Natural killer cell treated with Interleukin-12 subunit alpha and Interleukin-12 subunit beta and Interleukin-15 and Interleukin-18, amount 100 ng/mL, for 72 hours (primary cell): ENCODE measurements at regions not wholly inside any gene's neighbourhood (a gene's known extent, or its start where the extent isn't known, plus 50 kb on each side); places are given as distances from the start of the nearest gene placed in this dataset.

Experiments used
- ATAC-seq, 2 donors: fragments of 150-1000 bp; cut with Tn5 transposase in 1 of 2; sonication (Bioruptor Pico), chemical (Tn5 transposase) in 1 of 2; 2 replicates each; pipeline ENCODE4 v1.10.0; 2021
- DNase-seq: peaks from one replicate; pipeline ENCODE4 v3.0.0; 2022; ENCODE audit warnings: low spot score
- H3K27ac Mint-ChIP-seq, 2 donors: 1 replicate in 1 of 2; 2 replicates in 1 of 2; pipeline ENCODE4 v1.8.0; 2022; ENCODE audit warnings: mixed read lengths in 2 of 2, mild to moderate bottlenecking in 1 of 2, moderate library complexity in 1 of 2
- H3K27me3 Mint-ChIP-seq, 2 donors: 1 replicate in 1 of 2; 2 replicates in 1 of 2; pipeline ENCODE4 v1.8.0; 2022; ENCODE audit warnings: mixed read lengths in 2 of 2
- H3K36me3 Mint-ChIP-seq: one replicate; pipeline ENCODE4 v1.8.0; 2022; ENCODE audit warnings: mixed read lengths
- H3K4me1 Mint-ChIP-seq, 2 donors: 1 replicate in 1 of 2; 2 replicates in 1 of 2; pipeline ENCODE4 v1.8.0; 2022; ENCODE audit warnings: low read depth in 2 of 2, mixed read lengths in 2 of 2, mild to moderate bottlenecking in 1 of 2
- H3K4me3 Mint-ChIP-seq: one replicate; pipeline ENCODE4 v1.8.0; 2022; ENCODE audit warnings: mixed read lengths
- H3K9me3 Mint-ChIP-seq: 2 replicates; pipeline ENCODE4 v1.8.0; 2022; ENCODE audit warnings: mixed read lengths

GRCh38 chr21:22288885-22289499 lies 1290.8 kb downstream of the NCAM2 start:
- Mint-ChIP-seq H3K4me1 (no peaks in the 10 kb centered on the region), H3K4me3 (no peak overlapping the region), H3K27ac (no peak overlapping the region), H3K36me3 (peaks cover 8% of the 10 kb centered on the region), H3K9me3 (peaks cover 9% of the 10 kb centered on the region), H3K27me3 (no peaks in the 10 kb centered on the region)
- DNase-seq, result no peak
- no peak for ATAC-seq

DNA sequence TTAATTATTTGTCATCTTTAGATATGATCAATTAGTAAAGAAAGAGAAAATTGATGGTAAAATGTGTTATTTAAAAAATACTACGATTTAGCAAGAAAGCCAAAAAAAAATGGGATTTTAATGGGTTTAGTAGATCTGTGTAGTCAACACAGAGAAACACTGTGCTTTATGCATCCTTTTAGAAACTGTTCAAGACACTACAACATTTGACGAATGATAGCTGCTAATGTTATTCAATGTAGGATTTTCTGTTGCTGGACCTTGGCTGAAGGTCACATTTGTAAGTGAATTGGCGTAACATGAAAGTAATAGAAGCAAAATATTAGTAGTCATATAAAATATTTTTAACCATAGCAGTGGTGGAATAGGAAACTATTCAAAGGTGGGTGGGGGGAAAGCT lies 1293.9 kb downstream of the NCAM2 start:
- peaks cover 10% of the 10 kb centered on the region for H3K9me3 Mint-ChIP-seq
- DNase-seq (no peak), ATAC-seq (no peak)
- H3K36me3 Mint-ChIP-seq, result peaks cover under 1% of the 10 kb centered on the region
- H3K27me3 Mint-ChIP-seq, result no peaks in the 10 kb centered on the region
- H3K4me1 Mint-ChIP-seq, result no peaks in the 10 kb centered on the region
- no peak overlapping the region for H3K27ac Mint-ChIP-seq
- no peak overlapping the region for H3K4me3 Mint-ChIP-seq

GRCh38 chr21:22297575-22297974 lies 1299.4 kb downstream of the NCAM2 start:
- Mint-ChIP-seq H3K27me3 (no peaks in the 10 kb centered on the region), H3K9me3 (peaks cover 10% of the 10 kb centered on the region), H3K36me3 (peaks cover 6% of the 10 kb centered on the region), H3K4me1 (no peaks in the 10 kb centered on the region), H3K4me3 (no peak overlapping the region), H3K27ac (no peak overlapping the region)
- DNase-seq (no peak), ATAC-seq (no peak)

DNA sequence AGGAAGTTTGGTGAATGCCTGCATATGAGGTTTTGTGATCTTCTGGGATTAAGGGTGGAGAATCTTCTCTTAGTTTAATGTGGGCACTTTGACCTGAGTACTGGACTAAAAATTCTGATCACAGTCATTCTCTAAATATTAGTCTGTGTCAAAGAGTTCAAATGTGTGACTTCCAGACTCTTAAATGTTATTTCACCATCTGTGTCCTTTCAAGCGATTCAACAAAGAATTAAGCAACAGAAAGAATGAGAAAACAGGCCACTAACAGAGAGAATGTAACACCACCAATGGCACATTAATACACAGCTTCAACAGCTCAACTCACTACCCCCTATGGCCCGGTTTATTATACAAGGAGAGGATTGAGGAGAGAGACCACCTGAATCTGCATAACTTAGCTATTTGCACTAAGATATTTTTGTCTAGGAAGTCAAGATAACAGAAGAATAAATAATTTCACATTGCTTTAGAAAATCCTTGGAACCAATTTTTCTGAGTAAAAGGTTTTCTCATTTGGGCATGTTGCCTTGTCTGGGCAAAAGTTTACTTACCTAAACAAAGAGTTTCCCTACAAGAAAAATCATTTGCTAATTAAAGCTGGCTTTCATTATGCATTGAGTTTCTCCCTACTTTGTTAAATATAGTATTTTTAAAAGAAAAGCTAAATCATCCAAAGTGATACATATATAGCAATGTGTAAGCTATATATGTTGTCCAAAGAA lies 1313.7 kb downstream of the NCAM2 start:
- Mint-ChIP-seq H3K27me3 (no peaks in the 10 kb centered on the region), H3K27ac (no peak overlapping the region), H3K4me3 (no peak overlapping the region), H3K9me3 (peaks cover 19% of the 10 kb centered on the region), H3K36me3 (peaks cover 7% of the 10 kb centered on the region), H3K4me1 (no peaks in the 10 kb centered on the region)
- DNase-seq (no peak), ATAC-seq (no peak)

DNA sequence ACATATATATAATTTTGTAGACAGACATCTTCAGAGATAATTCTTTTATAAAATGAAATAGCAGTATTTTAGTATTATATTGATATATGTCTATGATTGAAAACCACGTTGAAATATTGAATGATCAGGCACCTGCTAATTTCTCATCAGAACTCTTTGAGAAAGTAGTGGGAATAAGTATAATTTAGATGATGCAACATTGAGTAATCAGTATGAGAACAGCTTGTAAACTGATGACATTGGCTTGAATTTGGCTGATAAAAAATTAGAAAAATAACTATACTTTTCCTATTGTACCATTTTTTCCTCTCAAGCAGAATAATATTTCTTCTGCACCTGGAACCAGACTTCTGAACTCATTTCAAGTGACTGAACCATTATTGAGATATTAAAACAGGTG lies 1316.8 kb downstream of the NCAM2 start:
- Mint-ChIP-seq H3K4me3 (no peak overlapping the region), H3K27me3 (no peaks in the 10 kb centered on the region), H3K4me1 (no peaks in the 10 kb centered on the region), H3K9me3 (peaks cover 23% of the 10 kb centered on the region), H3K36me3 (peaks cover 12% of the 10 kb centered on the region), H3K27ac (no peak overlapping the region)
- ATAC-seq, result no peak
- no peak for DNase-seq

GRCh38 chr21:22319435-22319834 lies 1321.2 kb downstream of the NCAM2 start:
- H3K27ac Mint-ChIP-seq, result no peak overlapping the region
- H3K9me3 Mint-ChIP-seq, result peaks cover 25% of the 10 kb centered on the region
- H3K27me3 Mint-ChIP-seq, result no peaks in the 10 kb centered on the region
- no peak overlapping the region for H3K4me3 Mint-ChIP-seq
- DNase-seq, result no peak
- no peak for ATAC-seq
- H3K36me3 Mint-ChIP-seq, result peaks cover 5% of the 10 kb centered on the region
- H3K4me1 Mint-ChIP-seq, result no peaks in the 10 kb centered on the region

GRCh38 chr21:22342889-22343288 lies 1344.7 kb downstream of the NCAM2 start:
- no peak overlapping the region for H3K27ac Mint-ChIP-seq
- H3K4me1 Mint-ChIP-seq, result no peaks in the 10 kb centered on the region
- ATAC-seq (no peak), DNase-seq (no peak)
- H3K9me3 Mint-ChIP-seq, result peaks cover 34% of the 10 kb centered on the region
- H3K4me3 Mint-ChIP-seq, result no peak overlapping the region
- H3K27me3 Mint-ChIP-seq, result no peaks in the 10 kb centered on the region
- H3K36me3 Mint-ChIP-seq, result peaks cover 17% of the 10 kb centered on the region

DNA sequence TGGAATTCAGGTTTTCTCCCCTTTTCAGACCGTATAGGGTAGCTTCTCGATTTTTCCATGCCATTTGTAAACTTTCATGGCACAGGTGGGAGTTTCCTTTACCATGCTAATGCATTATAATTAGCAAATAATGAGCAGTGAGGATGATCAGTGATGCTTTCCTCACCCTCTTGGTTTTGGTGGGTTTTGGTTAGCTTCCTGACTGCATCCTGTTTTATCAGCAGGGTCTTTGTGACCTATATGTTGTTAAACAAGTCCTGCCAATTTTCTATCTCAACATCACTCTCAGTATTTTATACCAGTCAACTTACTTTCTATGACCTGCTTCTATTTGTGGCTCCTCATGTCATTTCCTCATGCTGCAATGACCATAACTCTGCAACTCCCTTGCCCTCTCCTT lies 1345.1 kb downstream of the NCAM2 start:
- Mint-ChIP-seq H3K36me3 (peaks cover 20% of the 10 kb centered on the region), H3K4me3 (no peak overlapping the region), H3K9me3 (peaks cover 35% of the 10 kb centered on the region), H3K4me1 (no peaks in the 10 kb centered on the region), H3K27me3 (no peaks in the 10 kb centered on the region), H3K27ac (no peak overlapping the region)
- DNase-seq, result no peak
- no peak for ATAC-seq

DNA sequence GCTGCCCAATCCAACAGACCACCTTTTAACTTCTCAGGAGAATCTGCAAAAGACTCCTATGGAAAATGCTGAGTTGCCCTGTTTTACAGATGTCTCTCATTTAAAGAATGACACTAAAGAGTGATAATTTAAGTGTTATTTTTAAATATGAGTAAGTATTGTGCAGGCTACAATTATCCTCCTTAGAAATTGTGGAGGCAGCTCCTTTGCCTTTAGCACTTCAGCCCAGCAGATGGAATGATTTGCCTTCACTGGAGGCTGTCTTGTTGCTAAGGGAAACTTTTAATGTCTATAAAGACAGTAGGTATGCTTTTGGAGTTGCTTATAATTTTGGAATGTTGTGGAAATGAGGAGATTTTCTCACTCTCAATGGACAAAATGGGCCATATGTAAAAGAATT lies 1345.5 kb downstream of the NCAM2 start:
- ATAC-seq (no peak), DNase-seq (no peak)
- H3K27me3 Mint-ChIP-seq, result no peaks in the 10 kb centered on the region
- H3K27ac Mint-ChIP-seq, result no peak overlapping the region
- H3K4me3 Mint-ChIP-seq, result no peak overlapping the region
- H3K36me3 Mint-ChIP-seq, result peaks cover 18% of the 10 kb centered on the region
- no peaks in the 10 kb centered on the region for H3K4me1 Mint-ChIP-seq
- peaks cover 35% of the 10 kb centered on the region for H3K9me3 Mint-ChIP-seq

- ATAC-seq (no peak), DNase-seq (no peak)
- Mint-ChIP-seq H3K4me3 (no peak overlapping the region), H3K27ac (no peak overlapping the region), H3K36me3 (peaks cover 9% of the 10 kb centered on the region), H3K4me1 (no peaks in the 10 kb centered on the region), H3K9me3 (peaks cover 19% of the 10 kb centered on the region), H3K27me3 (no peaks in the 10 kb centered on the region)
Observed at GRCh38 chr21:22345624-22346023, 1347.4 kb downstream of the NCAM2 start.

- H3K4me1 Mint-ChIP-seq, result no peaks in the 10 kb centered on the region
- H3K27ac Mint-ChIP-seq, result no peak overlapping the region
- no peak for ATAC-seq
Observed at GRCh38 chr21:22346576-22346975, 1348.4 kb downstream of the NCAM2 start.

GRCh38 chr21:22351076-22351475 lies 1352.9 kb downstream of the NCAM2 start:
- DNase-seq (no peak), ATAC-seq (no peak)
- Mint-ChIP-seq H3K27me3 (no peaks in the 10 kb centered on the region), H3K27ac (no peak overlapping the region), H3K36me3 (peaks cover 4% of the 10 kb centered on the region), H3K4me1 (no peaks in the 10 kb centered on the region), H3K4me3 (no peak overlapping the region), H3K9me3 (peaks cover 15% of the 10 kb centered on the region)

More at GRCh38 chr21:22346576-22346975, 1348.4 kb downstream of the NCAM2 start:
- H3K36me3 Mint-ChIP-seq, result peaks cover 4% of the 10 kb centered on the region
- DNase-seq, result no peak
- H3K9me3 Mint-ChIP-seq, result peaks cover 11% of the 10 kb centered on the region
- H3K4me3 Mint-ChIP-seq, result no peak overlapping the region
- H3K27me3 Mint-ChIP-seq, result no peaks in the 10 kb centered on the region

GRCh38 chr21:22352088-22352487 lies 1353.9 kb downstream of the NCAM2 start:
- no peaks in the 10 kb centered on the region for H3K4me1 Mint-ChIP-seq
- ATAC-seq (no peak), DNase-seq (no peak)
- H3K4me3 Mint-ChIP-seq, result no peak overlapping the region
- peaks cover 4% of the 10 kb centered on the region for H3K36me3 Mint-ChIP-seq
- no peak overlapping the region for H3K27ac Mint-ChIP-seq
- peaks cover 12% of the 10 kb centered on the region for H3K9me3 Mint-ChIP-seq
- no peaks in the 10 kb centered on the region for H3K27me3 Mint-ChIP-seq

DNA sequence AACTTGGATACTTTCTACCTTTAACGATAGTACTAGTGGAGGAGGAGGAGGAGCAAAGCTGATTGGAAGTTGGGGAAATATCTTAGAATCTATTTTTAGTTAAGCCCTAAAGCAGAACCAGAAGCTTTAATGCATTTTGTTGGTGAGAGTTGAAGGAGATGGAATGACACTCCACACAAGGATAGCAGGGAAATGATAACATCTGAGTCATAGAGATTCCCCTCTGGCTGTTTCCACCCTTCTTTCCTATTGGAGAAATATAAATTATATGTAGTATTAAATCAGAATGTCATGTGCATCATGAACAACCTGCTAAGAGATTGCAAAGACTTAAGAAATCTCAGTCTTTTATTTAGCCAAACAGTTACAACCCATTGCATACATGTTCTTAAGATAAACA lies 1357.7 kb downstream of the NCAM2 start:
- ATAC-seq (no peak), DNase-seq (no peak)
- peaks cover 12% of the 10 kb centered on the region for H3K9me3 Mint-ChIP-seq
- H3K27me3 Mint-ChIP-seq, result no peaks in the 10 kb centered on the region
- no peak overlapping the region for H3K4me3 Mint-ChIP-seq
- no peaks in the 10 kb centered on the region for H3K4me1 Mint-ChIP-seq
- no peaks in the 10 kb centered on the region for H3K36me3 Mint-ChIP-seq
- no peak overlapping the region for H3K27ac Mint-ChIP-seq

DNA sequence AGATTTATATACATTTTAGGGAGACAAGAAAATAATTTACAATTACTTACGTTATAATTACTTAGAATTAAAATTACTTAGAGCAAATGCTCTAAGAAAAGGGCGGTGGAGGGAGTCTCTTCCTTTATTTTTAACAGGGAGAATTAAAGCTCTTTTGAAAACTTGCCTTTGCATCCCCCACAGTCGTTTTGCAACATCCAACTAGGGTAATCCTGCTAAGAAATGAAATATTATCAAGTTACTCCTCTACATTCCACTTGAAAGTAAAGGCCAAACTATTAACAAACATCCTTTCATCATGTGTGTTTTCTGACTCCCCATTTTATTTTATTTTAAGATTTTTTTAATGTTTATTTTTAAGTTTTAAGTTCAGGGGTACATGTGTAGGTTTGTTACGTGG lies 1358.5 kb downstream of the NCAM2 start:
- Mint-ChIP-seq H3K4me1 (no peaks in the 10 kb centered on the region), H3K4me3 (no peak overlapping the region), H3K27me3 (no peaks in the 10 kb centered on the region), H3K36me3 (no peaks in the 10 kb centered on the region), H3K9me3 (peaks cover 15% of the 10 kb centered on the region), H3K27ac (no peak overlapping the region)
- no peak for DNase-seq
- ATAC-seq, result no peak
